ENCODE measurements at regions not wholly inside any gene's neighbourhood (a gene's known extent, or its start where the extent isn't known, plus 50 kb on each side); places are given as distances from the start of the nearest gene placed in this dataset.

DNA sequence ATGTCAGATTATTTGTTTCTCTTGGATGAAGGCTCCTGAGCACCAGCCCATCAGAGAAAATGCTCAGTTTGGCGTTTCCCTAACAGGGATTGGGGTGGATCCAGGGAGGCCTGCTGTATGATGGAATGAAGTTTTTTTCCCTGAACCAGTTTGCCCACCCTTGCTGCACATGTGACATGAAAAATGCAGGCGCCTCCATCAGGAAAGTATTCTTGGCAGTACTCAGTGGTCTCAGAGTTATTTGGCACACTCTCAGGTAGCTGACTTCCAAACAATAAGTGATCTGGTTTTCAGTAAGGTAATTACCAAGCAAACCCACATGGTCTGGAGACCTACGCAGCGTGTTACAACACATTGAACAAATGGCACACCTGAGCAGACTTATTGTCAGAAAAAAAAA lies 254.9 kb downstream of the PAX3 start:
- TF ChIP-seq MYC (IDR thresholded peaks at IDR 0.05; ENCODE audit: low read depth, low read length): no peak
- TF ChIP-seq, protein P1, sequence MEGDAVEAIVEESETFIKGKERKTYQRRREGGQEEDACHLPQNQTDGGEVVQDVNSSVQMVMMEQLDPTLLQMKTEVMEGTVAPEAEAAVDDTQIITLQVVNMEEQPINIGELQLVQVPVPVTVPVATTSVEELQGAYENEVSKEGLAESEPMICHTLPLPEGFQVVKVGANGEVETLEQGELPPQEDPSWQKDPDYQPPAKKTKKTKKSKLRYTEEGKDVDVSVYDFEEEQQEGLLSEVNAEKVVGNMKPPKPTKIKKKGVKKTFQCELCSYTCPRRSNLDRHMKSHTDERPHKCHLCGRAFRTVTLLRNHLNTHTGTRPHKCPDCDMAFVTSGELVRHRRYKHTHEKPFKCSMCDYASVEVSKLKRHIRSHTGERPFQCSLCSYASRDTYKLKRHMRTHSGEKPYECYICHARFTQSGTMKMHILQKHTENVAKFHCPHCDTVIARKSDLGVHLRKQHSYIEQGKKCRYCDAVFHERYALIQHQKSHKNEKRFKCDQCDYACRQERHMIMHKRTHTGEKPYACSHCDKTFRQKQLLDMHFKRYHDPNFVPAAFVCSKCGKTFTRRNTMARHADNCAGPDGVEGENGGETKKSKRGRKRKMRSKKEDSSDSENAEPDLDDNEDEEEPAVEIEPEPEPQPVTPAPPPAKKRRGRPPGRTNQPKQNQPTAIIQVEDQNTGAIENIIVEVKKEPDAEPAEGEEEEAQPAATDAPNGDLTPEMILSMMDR (IDR thresholded peaks at IDR 0.05; ENCODE audit: low read depth, low read length): no peak
- TF ChIP-seq, protein P2, sequence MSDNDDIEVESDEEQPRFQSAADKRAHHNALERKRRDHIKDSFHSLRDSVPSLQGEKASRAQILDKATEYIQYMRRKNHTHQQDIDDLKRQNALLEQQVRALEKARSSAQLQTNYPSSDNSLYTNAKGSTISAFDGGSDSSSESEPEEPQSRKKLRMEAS (IDR thresholded peaks at IDR 0.05; ENCODE audit: low read depth, low read length): no peak
- no peak for TF ChIP-seq POLR2A (IDR thresholded peaks at IDR 0.05; ENCODE audit: extremely low read depth, insufficient read length)
- H3K4me3 ChIP-seq (ENCODE audit: low read depth, low read length): no peak overlapping the region
- no peak for DNase-seq (ENCODE audit: low read depth)

DNA sequence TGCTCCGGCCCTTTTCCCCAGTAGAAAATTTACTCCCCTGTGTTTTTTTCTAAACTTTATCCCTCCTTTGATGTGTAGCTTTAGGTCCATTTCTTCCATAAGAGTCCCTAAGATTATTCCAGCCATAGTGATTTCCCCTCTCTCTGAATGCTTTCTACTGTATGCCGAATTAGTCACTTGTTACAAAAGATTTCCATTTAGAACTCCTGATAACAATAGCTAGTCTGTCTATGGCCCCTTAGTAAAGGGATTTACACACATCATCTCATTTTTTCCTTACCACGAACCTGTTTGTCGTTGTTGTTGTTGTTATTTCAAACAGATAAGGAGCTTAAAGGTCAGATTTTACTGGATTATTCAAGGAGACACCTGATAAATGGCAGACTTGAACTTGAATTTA lies 256.1 kb downstream of the PAX3 start:
- DNase-seq (ENCODE audit: low read depth): no peak
- no peak overlapping the region for H3K4me3 ChIP-seq (ENCODE audit: low read depth, low read length)
- TF ChIP-seq, protein P1 (IDR thresholded peaks at IDR 0.05; ENCODE audit: low read depth, low read length): no peak
- TF ChIP-seq POLR2A (IDR thresholded peaks at IDR 0.05; ENCODE audit: extremely low read depth, insufficient read length) (no peak), MYC (IDR thresholded peaks at IDR 0.05; ENCODE audit: low read depth, low read length) (no peak)
- TF ChIP-seq, protein P2 (IDR thresholded peaks at IDR 0.05; ENCODE audit: low read depth, low read length): no peak

DNA sequence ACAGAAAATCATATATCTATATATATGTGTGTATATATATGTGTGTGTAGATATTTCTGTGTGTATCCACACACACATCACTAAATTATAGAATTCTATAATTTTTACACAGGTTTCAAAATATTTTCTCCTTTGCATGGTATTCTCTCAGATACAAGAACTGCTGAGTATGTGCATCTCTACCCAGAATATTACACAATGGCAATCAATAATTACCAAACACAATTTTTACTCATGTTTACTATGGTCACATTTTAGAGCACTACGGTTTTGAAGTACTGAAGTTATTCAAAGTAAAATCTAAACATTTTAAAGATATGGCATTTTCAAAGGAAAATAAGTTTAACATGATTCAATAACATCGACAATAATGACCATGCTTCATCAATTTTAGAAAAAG lies 258.5 kb downstream of the PAX3 start:
- TF ChIP-seq, protein P1 (IDR thresholded peaks at IDR 0.05; ENCODE audit: low read depth, low read length): no peak
- no peak for TF ChIP-seq MYC (IDR thresholded peaks at IDR 0.05; ENCODE audit: low read depth, low read length)
- TF ChIP-seq, protein P2 (IDR thresholded peaks at IDR 0.05; ENCODE audit: low read depth, low read length): no peak
- TF ChIP-seq POLR2A (IDR thresholded peaks at IDR 0.05; ENCODE audit: extremely low read depth, insufficient read length): no peak
- DNase-seq (ENCODE audit: low read depth): no peak
- H3K4me3 ChIP-seq (ENCODE audit: low read depth, low read length): no peak overlapping the region

DNA sequence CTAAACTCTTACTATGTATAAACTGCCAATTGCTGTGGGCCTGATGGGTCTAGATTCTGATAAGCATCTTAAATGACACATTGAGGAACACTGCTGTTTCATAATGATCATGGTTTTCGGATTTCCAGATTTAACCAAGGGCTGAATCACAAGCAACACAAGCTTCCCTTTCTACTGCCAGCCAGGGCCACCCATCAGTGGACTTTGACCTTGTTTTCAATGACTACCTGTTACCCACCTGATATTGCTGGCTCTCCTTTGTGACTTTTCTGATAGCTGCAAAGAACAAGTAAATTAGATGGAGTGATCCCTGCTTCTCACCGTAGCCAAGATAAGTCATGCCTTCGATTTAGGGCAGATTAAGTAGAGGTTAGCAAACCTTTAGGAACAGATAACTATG lies 259.0 kb downstream of the PAX3 start:
- TF ChIP-seq MYC (IDR thresholded peaks at IDR 0.05; ENCODE audit: low read depth, low read length): no peak
- TF ChIP-seq POLR2A (IDR thresholded peaks at IDR 0.05; ENCODE audit: extremely low read depth, insufficient read length): no peak
- TF ChIP-seq, protein P2 (IDR thresholded peaks at IDR 0.05; ENCODE audit: low read depth, low read length): no peak
- TF ChIP-seq, protein P1 (IDR thresholded peaks at IDR 0.05; ENCODE audit: low read depth, low read length): no peak
- DNase-seq (ENCODE audit: low read depth): no peak
- no peak overlapping the region for H3K4me3 ChIP-seq (ENCODE audit: low read depth, low read length)

DNA sequence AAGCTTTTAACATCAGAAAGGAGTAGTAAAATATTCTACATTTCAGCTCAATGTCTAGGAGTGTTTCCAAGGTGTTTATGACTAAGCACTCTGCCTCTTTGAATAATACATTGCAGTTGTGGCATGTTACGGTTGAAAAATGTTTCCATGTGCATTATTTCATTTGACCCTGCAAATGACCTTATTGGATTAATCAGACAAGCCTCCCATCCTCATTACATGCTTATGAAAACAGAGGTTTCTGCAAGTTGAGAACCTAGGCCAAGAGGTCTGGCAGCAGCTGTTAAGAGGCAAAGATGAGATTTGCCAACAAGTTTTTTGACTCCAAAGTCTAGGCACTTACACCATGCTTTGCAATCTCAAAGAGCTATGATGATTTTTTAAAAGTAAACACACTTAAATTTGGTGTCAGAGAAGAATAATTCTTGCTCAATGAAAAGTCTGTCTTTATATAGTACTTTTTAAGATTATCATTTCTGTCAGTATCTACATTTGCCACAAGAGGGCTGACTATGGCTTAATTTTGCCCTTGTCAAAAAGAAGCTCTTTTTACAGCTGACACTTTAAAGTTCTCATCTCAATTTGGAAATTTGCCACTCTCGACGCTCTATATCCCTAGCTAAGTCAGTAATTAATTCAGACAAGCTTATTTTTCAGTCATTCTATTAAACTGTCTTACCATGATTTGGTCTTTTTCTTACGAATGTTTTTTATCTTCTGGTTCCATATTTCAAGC lies 260.6 kb downstream of the PAX3 start:
- TF ChIP-seq, protein P2 (IDR thresholded peaks at IDR 0.05; ENCODE audit: low read depth, low read length): no peak
- no peak for TF ChIP-seq POLR2A (IDR thresholded peaks at IDR 0.05; ENCODE audit: extremely low read depth, insufficient read length)
- TF ChIP-seq, protein P1 (IDR thresholded peaks at IDR 0.05; ENCODE audit: low read depth, low read length): peak; percentile 24
- peak; percentile 40 for DNase-seq (ENCODE audit: low read depth)
- no peak overlapping the region for H3K4me3 ChIP-seq (ENCODE audit: low read depth, low read length)
